ENCODE measurements at regions not wholly inside any gene's neighbourhood (a gene's known extent, or its start where the extent isn't known, plus 50 kb on each side); places are given as distances from the start of the nearest gene placed in this dataset.

DNA sequence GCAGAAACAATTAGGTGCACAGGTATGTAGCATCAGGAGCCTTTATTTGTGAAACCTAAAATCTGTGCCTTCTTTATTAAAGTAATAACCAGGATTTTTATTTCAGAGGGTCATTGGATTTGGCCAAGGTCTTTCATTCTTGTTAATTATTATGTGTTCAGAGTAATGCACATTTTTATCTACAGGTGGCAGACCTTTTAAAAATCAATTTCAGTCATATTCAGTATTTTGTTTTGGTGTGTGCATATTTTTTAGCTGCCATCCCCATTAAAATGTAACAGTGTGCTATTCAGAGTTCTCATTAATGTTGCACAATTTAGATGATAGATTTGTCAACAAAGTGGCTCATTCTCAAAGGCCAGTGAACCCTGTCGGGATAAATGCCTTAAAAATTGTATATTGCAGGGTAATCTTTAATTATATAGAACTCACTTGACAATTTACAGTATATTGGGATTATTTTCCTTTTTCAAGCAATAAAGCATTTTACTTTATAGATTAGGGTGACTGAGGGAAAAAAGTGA, 319.3 kb upstream of the SOX5 start:
- no peak overlapping the region for H3K4me3 Mint-ChIP-seq
- no peak for ATAC-seq
- H3K9me3 Mint-ChIP-seq: peaks cover 2% of the 10 kb centered on the region
- H3K36me3 Mint-ChIP-seq: no peaks in the 10 kb centered on the region
- no peaks in the 10 kb centered on the region for H3K4me1 Mint-ChIP-seq
- no peak overlapping the region for H3K27ac Mint-ChIP-seq
- DNase-seq (ENCODE audit: low spot score in 2 of 2): no peak

DNA sequence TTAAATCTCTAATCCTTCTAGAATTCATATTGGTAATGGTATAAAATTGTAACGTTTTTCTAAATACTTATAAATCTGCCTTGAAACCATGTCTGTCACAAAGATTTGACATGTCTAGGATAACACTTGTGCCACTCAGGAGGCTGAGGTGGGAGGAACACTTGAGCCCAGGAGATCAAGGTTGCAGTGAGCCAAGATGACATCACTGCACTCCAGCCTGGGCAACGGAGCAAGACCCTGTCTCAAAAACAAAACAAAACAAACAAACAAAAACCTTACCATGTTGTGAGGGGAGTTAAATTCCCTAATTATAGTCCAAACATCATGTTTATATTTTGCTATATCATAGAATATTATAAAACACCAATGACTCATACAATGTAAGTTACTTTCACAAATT, 317.5 kb upstream of the SOX5 start:
- H3K36me3 Mint-ChIP-seq: no peaks in the 10 kb centered on the region
- peaks cover 2% of the 10 kb centered on the region for H3K9me3 Mint-ChIP-seq
- no peak overlapping the region for H3K4me3 Mint-ChIP-seq
- no peaks in the 10 kb centered on the region for H3K4me1 Mint-ChIP-seq
- no peak for DNase-seq (ENCODE audit: low spot score in 2 of 2)
- no peak overlapping the region for H3K27ac Mint-ChIP-seq
- no peak for ATAC-seq

DNA sequence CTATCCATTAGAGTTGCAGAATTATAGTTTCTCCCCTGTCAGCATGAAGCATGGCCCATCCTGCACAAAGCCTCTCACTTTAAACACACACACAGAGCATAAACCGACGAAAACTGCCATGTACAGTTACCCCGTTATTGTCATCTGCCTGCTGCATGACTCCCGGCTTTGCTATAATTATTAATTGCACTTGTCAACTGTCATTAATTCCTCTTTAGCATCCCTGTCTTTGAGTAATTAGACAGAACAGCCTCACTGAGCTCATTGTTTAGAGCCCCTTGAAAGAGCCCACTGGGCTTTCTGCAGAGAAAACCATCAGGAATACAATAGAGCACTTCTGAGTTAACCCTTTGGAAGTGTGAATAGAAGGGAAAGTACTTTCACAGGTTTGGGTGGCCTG, 307.2 kb upstream of the SOX5 start:
- no peak overlapping the region for H3K4me3 Mint-ChIP-seq
- H3K27ac Mint-ChIP-seq: no peak overlapping the region
- no peaks in the 10 kb centered on the region for H3K36me3 Mint-ChIP-seq
- DNase-seq (ENCODE audit: low spot score in 2 of 2) (no peak), ATAC-seq (no peak)
- peaks cover 4% of the 10 kb centered on the region for H3K9me3 Mint-ChIP-seq
- no peaks in the 10 kb centered on the region for H3K4me1 Mint-ChIP-seq

DNA sequence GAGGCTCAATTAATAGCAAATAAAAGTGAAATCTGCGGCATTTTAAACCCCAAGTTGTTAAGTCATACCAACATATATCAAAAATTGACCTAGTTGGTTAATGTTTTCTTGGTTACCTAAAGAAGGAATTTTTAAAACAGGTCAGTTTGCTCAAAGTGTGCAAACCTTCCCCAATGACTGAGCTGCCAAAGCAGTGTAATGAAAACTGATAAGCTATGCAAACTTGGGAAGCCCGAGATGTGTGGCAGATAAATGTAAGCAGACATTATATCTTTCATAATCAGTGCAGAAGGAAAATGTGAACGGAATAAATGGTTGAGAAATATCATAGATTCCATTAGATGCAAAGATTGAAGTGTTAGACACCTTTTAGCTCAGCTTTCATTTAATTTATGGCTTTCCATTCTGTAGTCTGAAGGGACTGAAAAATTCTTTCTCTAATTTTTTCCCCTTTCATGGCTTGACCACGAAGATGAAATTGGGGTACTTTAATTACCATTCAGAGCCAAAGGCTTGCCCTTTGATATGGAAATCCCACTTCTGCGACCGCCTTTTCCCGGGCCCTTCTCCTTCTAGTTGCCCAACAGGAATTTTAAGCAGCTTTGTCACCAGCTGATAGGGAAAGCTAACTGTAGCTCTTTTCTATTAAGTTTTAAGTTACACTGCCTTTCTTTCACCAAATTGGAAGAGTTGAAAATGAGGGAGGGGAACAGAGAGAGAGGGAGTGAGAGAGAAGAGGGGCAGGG, 306.6 kb upstream of the SOX5 start:
- no peaks in the 10 kb centered on the region for H3K4me1 Mint-ChIP-seq
- H3K36me3 Mint-ChIP-seq: no peaks in the 10 kb centered on the region
- no peak overlapping the region for H3K27ac Mint-ChIP-seq
- peaks cover 4% of the 10 kb centered on the region for H3K9me3 Mint-ChIP-seq
- H3K4me3 Mint-ChIP-seq: no peak overlapping the region
- ATAC-seq (no peak), DNase-seq (ENCODE audit: low spot score in 2 of 2) (no peak)

DNA sequence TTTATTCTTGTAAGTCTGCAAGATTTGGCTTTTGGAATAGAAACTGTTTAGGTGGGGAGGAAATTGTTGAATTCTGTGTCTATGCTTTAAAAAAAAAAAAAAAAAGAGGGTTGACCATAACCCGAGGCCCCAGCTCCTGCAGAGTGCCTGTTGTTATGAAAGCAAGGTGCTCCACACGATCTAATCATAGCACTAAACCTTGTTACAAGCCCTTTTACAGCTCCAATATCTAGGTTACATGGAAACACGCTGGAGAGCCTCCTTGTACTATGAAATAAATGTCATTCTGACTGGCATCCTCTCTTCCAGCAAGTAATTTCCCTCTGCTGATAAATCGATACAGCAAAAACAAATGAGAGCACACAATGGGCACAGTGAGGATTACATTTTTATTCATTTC, 303.1 kb upstream of the SOX5 start:
- no peaks in the 10 kb centered on the region for H3K36me3 Mint-ChIP-seq
- peaks cover 2% of the 10 kb centered on the region for H3K9me3 Mint-ChIP-seq
- H3K4me3 Mint-ChIP-seq: no peak overlapping the region
- H3K27ac Mint-ChIP-seq: no peak overlapping the region
- DNase-seq (ENCODE audit: low spot score in 2 of 2) (no peak), ATAC-seq (no peak)
- no peaks in the 10 kb centered on the region for H3K4me1 Mint-ChIP-seq

DNA sequence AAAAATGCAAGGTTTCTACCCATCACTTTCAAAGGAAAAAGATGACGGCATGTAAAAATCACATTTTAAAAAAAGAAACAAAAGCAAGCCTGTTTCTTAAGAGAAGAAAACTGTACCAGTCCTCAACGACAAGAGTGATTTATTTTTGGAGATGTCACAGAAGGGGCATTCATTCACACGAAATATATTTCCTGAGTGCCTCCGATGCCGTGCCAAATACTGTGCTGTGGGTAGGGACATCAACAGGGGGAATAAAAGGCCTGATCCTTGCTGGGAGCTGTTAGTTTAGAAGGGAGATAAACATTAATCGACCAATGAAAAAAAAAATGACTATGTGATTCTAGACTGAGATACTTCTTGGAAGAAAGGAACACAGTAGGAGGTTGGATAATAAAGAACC, 297.5 kb upstream of the SOX5 start:
- Mint-ChIP-seq H3K27ac (no peak overlapping the region), H3K36me3 (no peaks in the 10 kb centered on the region), H3K9me3 (peaks cover 3% of the 10 kb centered on the region), H3K4me1 (no peaks in the 10 kb centered on the region), H3K4me3 (no peak overlapping the region)
- no peak for DNase-seq (ENCODE audit: low spot score in 2 of 2)
- ATAC-seq: no peak

DNA sequence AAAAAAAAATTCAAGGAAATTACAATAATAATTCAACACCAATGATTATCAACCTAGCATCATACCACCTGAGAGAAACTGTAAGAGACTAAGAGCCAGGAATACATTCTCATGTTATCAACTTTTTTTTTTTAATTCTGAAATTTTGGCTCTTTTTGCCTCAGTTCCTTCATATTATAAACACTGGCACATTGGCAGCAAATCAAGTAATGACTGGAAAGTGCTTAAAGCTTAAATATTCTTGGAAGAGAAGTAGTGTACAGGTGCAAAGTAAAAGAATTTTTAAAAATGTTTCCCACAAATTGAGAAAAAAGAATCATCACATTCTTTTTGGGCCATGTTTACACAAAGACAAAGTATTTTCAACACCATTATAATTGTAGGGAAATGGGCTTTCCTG, 296.9 kb upstream of the SOX5 start:
- Mint-ChIP-seq H3K4me3 (no peak overlapping the region), H3K9me3 (peaks cover 3% of the 10 kb centered on the region), H3K36me3 (no peaks in the 10 kb centered on the region), H3K4me1 (no peaks in the 10 kb centered on the region), H3K27ac (no peak overlapping the region)
- DNase-seq (ENCODE audit: low spot score in 2 of 2) (no peak), ATAC-seq (no peak)

DNA sequence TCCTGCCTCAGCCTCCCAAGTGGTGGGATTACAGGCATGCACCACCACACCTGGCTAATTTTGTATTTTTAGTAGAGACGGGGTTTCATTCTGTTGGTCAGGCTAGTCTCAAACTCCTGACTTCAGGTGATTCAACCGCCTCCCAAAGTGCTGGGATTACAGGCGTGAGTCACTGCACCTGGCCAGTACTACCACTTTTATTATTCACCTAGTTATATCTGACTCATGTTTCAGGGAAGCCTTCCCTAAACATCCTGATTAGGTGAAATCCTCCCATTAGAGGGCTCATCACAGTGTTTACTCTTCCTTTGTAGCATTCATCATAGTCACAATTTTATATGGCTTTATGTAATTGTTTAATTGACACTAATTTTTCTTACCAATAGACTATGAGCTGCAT, 295.3 kb upstream of the SOX5 start:
- Mint-ChIP-seq H3K4me3 (no peak overlapping the region), H3K9me3 (peaks cover 3% of the 10 kb centered on the region), H3K27ac (no peak overlapping the region), H3K4me1 (no peaks in the 10 kb centered on the region), H3K36me3 (no peaks in the 10 kb centered on the region)
- DNase-seq (ENCODE audit: low spot score in 2 of 2): no peak
- no peak for ATAC-seq

DNA sequence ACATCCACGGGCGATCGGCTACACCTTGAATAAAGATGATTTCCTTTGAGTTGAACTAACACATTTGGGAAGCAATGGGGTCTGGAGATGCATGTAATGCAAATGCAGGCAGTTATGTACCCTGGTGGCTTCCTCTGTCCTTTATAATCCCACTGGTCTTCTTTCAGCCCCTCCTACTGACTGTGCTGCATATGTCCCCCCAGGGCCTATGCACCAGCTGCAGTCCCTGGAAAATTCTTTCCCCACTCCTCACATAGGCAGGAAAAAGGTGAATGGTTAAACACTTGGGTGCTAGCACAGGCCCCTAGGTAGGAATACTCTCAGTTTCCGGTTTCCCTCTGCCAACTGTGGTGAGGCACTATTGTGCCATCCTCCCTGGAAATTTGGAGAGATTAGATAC, 294.8 kb upstream of the SOX5 start:
- peaks cover 3% of the 10 kb centered on the region for H3K9me3 Mint-ChIP-seq
- no peaks in the 10 kb centered on the region for H3K4me1 Mint-ChIP-seq

DNA sequence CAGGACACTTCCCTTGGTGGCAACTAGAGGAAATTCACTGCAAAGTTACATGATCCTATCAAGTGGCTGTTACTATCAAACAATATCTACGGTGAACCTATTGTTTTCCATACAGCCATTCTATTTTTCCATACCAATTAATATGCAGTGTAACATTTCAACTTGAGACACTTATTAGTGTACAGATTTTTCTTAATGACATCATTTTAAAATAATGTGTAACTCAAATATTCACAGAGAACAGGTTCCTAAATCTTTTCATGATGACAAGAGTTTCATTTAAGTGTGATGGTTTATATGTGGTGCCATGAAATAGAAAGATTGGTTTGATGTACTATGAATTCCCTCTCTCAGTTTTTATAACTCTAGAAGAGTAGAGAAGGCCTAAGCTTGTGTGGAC, 291.2 kb upstream of the SOX5 start:
- no peak overlapping the region for H3K4me3 Mint-ChIP-seq
- ATAC-seq: no peak
- no peak overlapping the region for H3K27ac Mint-ChIP-seq

More for the DNA sequence above, 294.8 kb upstream of the SOX5 start:
- ATAC-seq: peak; percentile 13
- no peak overlapping the region for H3K4me3 Mint-ChIP-seq
- no peak for DNase-seq (ENCODE audit: low spot score in 2 of 2)
- H3K36me3 Mint-ChIP-seq: no peaks in the 10 kb centered on the region
- H3K27ac Mint-ChIP-seq: no peak overlapping the region

DNA sequence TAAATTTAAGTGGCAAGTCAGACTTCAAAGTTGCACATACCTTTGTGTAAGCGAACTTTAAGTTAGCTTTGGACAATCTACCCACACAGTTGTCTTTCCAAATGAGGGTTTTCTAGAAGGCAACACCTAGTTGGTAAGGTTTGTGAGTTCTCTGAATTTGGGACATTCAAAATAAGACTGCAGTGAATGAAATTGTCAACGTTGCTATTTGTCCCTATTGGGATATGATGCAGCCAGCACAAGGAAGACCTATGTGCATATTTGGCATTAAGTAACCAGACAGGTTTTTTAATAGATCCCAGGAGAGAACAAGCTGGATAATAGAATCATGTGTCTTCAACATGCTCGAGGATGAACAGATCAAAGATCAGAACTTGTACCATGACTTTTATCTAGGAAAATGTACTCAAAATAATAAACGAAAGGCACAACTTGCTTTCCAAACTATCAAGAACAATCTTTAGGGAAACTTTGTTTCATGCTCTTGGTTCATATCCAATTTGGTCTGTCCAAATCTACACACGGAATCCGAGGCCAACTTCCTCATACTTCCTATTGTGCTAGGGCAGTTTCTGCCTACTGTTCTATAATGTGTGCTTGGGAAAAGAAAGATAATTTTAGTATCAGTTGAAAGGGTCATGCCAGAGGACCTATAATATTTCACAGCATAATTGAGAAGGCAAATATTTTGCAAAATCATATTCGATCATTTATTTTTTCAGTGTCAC, 284.2 kb upstream of the SOX5 start:
- Mint-ChIP-seq H3K27ac (no peak overlapping the region), H3K4me3 (no peak overlapping the region), H3K9me3 (peaks cover 4% of the 10 kb centered on the region), H3K36me3 (no peaks in the 10 kb centered on the region), H3K4me1 (no peaks in the 10 kb centered on the region)
- ATAC-seq (no peak), DNase-seq (ENCODE audit: low spot score in 2 of 2) (no peak)

More for the DNA sequence above, 291.2 kb upstream of the SOX5 start:
- no peaks in the 10 kb centered on the region for H3K4me1 Mint-ChIP-seq
- peaks cover 3% of the 10 kb centered on the region for H3K9me3 Mint-ChIP-seq
- no peak for DNase-seq (ENCODE audit: low spot score in 2 of 2)
- no peaks in the 10 kb centered on the region for H3K36me3 Mint-ChIP-seq

DNA sequence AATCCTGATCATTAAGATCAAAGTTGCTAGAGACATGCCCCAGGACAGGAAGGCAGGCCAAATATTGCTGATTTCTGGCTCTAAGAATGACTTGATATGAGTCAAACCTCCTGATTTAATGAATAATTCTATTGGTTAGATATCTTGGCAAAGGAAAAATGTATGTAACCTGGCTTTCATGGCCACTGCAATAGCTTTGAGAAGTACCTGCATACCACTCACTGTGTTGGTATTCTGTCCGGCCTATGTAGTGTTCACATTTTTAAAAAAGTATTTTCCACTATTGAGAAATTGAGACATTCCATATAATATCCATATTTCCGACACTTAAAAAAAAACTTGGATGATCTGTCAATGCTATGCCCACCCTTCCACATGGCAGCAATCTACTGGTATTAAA, 283.1 kb upstream of the SOX5 start:
- DNase-seq (ENCODE audit: low spot score in 2 of 2) (no peak), ATAC-seq (no peak)
- H3K9me3 Mint-ChIP-seq: peaks cover 2% of the 10 kb centered on the region
- H3K4me3 Mint-ChIP-seq: no peak overlapping the region
- H3K36me3 Mint-ChIP-seq: no peaks in the 10 kb centered on the region
- H3K27ac Mint-ChIP-seq: no peak overlapping the region
- H3K4me1 Mint-ChIP-seq: no peaks in the 10 kb centered on the region

DNA sequence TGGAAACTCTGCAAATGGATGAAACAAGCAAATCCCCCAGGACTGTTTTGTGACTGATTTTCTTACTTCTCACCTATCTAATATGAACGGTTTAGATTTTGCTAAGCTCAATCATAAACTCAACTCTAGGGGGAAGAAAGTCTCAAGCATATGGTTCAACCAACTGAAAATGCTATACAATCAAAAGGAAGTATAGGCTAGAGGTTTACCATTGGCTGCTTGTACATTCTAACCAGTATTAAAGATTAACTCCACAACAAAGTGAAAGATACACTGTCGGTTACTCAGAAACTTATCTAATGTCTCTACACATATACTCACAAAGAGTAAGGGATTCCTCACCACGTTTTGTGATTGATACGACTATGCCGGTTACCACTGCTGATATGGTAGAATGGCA, 281.8 kb upstream of the SOX5 start:
- Mint-ChIP-seq H3K27ac (no peak overlapping the region), H3K36me3 (no peaks in the 10 kb centered on the region)

DNA sequence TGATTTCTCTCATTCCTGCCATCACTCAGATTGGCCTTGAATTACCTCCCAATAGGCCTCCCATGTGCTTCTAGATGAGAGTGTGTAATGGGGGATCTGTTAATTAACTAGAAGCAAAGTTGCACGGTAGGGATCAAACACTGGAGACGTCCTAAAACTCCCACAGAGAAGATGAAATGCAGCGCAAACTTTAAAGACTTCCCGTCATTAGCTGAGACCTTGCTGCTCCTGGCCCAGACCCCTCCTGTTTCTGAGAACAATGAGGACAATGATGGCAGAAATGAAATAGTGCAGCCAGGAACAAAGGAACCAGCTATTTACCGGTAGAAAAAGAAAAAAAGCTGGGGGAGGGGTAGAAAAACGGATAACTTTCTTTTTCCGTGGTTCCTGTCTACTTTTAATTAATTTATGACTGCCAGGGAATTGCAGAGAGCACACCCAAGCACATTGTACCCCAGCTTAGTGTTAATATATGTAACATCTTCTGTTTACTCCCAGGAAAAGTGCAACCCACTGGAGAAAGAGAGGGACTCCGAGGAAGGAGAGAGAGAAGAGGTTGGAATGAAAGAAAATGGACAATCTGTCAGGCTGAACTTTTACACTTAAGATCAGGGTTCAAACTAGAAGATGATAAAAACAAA, 280.7 kb upstream of the SOX5 start:
- Mint-ChIP-seq H3K27ac (no peak overlapping the region), H3K36me3 (no peaks in the 10 kb centered on the region), H3K4me1 (no peaks in the 10 kb centered on the region), H3K4me3 (no peak overlapping the region), H3K9me3 (peaks cover 5% of the 10 kb centered on the region)
- ATAC-seq: no peak
- DNase-seq (ENCODE audit: low spot score in 2 of 2): no peak

More for the DNA sequence above, 281.8 kb upstream of the SOX5 start:
- no peaks in the 10 kb centered on the region for H3K4me1 Mint-ChIP-seq
- H3K9me3 Mint-ChIP-seq: peaks cover 5% of the 10 kb centered on the region
- DNase-seq (ENCODE audit: low spot score in 2 of 2) (no peak), ATAC-seq (no peak)
- H3K4me3 Mint-ChIP-seq: no peak overlapping the region

DNA sequence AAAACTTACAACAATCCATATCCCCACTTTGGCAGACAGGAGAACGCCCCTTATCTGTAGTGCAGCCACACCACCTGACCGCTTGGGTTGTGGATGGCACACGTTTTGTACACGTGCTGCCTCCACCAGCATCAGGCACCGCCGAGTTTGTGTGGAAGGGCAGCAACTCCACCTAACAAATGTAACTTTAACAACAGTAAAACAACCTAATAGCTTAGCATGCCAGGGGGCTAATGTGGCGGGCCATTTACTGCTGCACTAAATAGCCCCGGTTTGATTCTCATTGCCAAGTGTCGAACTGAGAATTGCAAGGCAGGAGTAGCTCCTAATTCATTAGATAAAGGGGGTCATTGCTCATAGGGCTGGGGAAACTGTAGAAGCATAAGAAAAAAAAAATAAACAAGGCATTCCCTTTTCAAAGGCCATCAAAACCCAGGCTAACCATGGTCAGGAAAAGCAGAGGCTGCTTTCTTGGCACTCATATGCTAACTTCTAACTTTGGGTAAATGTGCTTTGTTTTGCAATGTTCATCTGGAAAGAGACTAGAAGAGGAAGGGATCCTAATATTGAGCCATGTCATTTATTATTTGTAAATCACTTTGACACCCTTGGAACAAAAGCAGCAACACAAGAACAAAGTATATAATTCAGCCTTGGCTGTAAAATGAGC, 279.7 kb upstream of the SOX5 start:
- H3K27ac Mint-ChIP-seq: no peak overlapping the region
- DNase-seq (ENCODE audit: low spot score in 2 of 2) (no peak), ATAC-seq (no peak)
- H3K4me3 Mint-ChIP-seq: no peak overlapping the region
- no peaks in the 10 kb centered on the region for H3K36me3 Mint-ChIP-seq
- peaks cover 5% of the 10 kb centered on the region for H3K9me3 Mint-ChIP-seq
- no peaks in the 10 kb centered on the region for H3K4me1 Mint-ChIP-seq

Data from stimulated activated effector memory CD8-positive, alpha-beta T cell treated with anti-CD3 and anti-CD28 coated beads, Interleukin-12 subunit alpha, Interleukin-12 subunit beta, amount 100 ng/mL, for 72 hours (primary cell).